MG63 (cell line): ENCODE measurements at regions not wholly inside any gene's neighbourhood (a gene's known extent, or its start where the extent isn't known, plus 50 kb on each side); places are given as distances from the start of the nearest gene placed in this dataset.
"Not testable (repeated sequence)": the region's sequence is repeated elsewhere in the genome, so short reads cannot be mapped to it uniquely, and the experiment has no call there.

Source experiments
- DNase-seq: peaks from one replicate; pipeline ENCODE4 v3.0.0-alpha.2; 2020
- H3K27me3 ChIP-seq: fragments of 250-450 bp; sonication (Bioruptor Pico); 2 replicates; pipeline ENCODE4 v1.5.1; 2020; ENCODE audit warnings: mild to moderate bottlenecking, moderate library complexity
- H3K36me3 ChIP-seq: fragments of 250-450 bp; sonication (Bioruptor Pico); 2 replicates; pipeline ENCODE4 v1.5.1; 2020; ENCODE audit warnings: mild to moderate bottlenecking, moderate library complexity
- H3K4me3 ChIP-seq: fragments of 250-450 bp; sonication (Bioruptor Pico); 2 replicates; pipeline ENCODE4 v1.5.1; 2020; ENCODE audit warnings: mild to moderate bottlenecking, moderate library complexity
- H3K9me3 ChIP-seq: fragments of 250-450 bp; sonication (Bioruptor Pico); 2 replicates; pipeline ENCODE4 v1.5.1; 2020; ENCODE audit warnings: mild to moderate bottlenecking, moderate library complexity

- Histone ChIP-seq H3K36me3 (no peaks in the 10 kb centered on the region), H3K27me3 (no peaks in the 10 kb centered on the region), H3K4me3 (no peak overlapping the region), H3K9me3 (no peaks in the 10 kb centered on the region)
- DNase-seq, result peak; percentile 37
These were observed 560.0 kb downstream of the TBC1D32 start for GRCh38 chr6:120774275-120774674.

GRCh38 chr6:120771019-120771418 is 563.3 kb downstream of the TBC1D32 start:
- no peaks in the 10 kb centered on the region for H3K36me3 ChIP-seq
- no peak for DNase-seq
- no peaks in the 10 kb centered on the region for H3K27me3 ChIP-seq
- H3K9me3 ChIP-seq, result no peaks in the 10 kb centered on the region
- no peak overlapping the region for H3K4me3 ChIP-seq

- no peak for DNase-seq
- H3K4me3 ChIP-seq, result no peak overlapping the region
- no peaks in the 10 kb centered on the region for H3K9me3 ChIP-seq
- no peaks in the 10 kb centered on the region for H3K36me3 ChIP-seq
- 0 out of 2 replicates have a peak, but pooled peaks cover 4% of the 10 kb centered on the region for H3K27me3 ChIP-seq
These were observed 570.0 kb downstream of the TBC1D32 start for GRCh38 chr6:120764312-120764711.

GRCh38 chr6:120759570-120759969 is 574.7 kb downstream of the TBC1D32 start:
- Histone ChIP-seq H3K27me3 (0 out of 2 replicates have a peak, but pooled peaks cover 4% of the 10 kb centered on the region), H3K4me3 (no peak overlapping the region), H3K36me3 (no peaks in the 10 kb centered on the region), H3K9me3 (no peaks in the 10 kb centered on the region)
- DNase-seq, result no peak

- H3K27me3 ChIP-seq, DNase-seq, H3K36me3 ChIP-seq, H3K9me3 ChIP-seq, H3K4me3 ChIP-seq: not testable (repeated sequence)
These were observed 585.7 kb downstream of the TBC1D32 start for GRCh38 chr6:120748574-120748973.

- no peak for DNase-seq
- Histone ChIP-seq H3K36me3 (no peaks in the 10 kb centered on the region), H3K27me3 (no peaks in the 10 kb centered on the region), H3K4me3 (no peak overlapping the region), H3K9me3 (no peaks in the 10 kb centered on the region)
These were observed 597.5 kb downstream of the TBC1D32 start for GRCh38 chr6:120736740-120737139.

GRCh38 chr6:120735641-120736040 is 598.6 kb downstream of the TBC1D32 start:
- no peak overlapping the region for H3K4me3 ChIP-seq
- H3K27me3 ChIP-seq, result no peaks in the 10 kb centered on the region
- no peaks in the 10 kb centered on the region for H3K9me3 ChIP-seq
- no peak for DNase-seq
- H3K36me3 ChIP-seq, result no peaks in the 10 kb centered on the region

- DNase-seq, result no peak
- H3K4me3 ChIP-seq, result no peak overlapping the region
- no peaks in the 10 kb centered on the region for H3K9me3 ChIP-seq
These were observed 623.0 kb downstream of the TBC1D32 start for GRCh38 chr6:120711255-120711654.

GRCh38 chr6:120700001-120700400 is 634.3 kb downstream of the TBC1D32 start:
- Histone ChIP-seq H3K27me3 (no peaks in the 10 kb centered on the region), H3K36me3 (no peaks in the 10 kb centered on the region), H3K4me3 (no peak overlapping the region), H3K9me3 (no peaks in the 10 kb centered on the region)
- no peak for DNase-seq

More at GRCh38 chr6:120711255-120711654, 623.0 kb downstream of the TBC1D32 start:
- Histone ChIP-seq H3K27me3 (no peaks in the 10 kb centered on the region), H3K36me3 (no peaks in the 10 kb centered on the region)

- DNase-seq, result no peak
- Histone ChIP-seq H3K9me3 (no peaks in the 10 kb centered on the region), H3K27me3 (no peaks in the 10 kb centered on the region), H3K36me3 (no peaks in the 10 kb centered on the region), H3K4me3 (no peak overlapping the region)
These were observed 647.8 kb downstream of the TBC1D32 start for GRCh38 chr6:120686492-120686891.

GRCh38 chr6:120682145-120682544 is 652.1 kb downstream of the TBC1D32 start:
- H3K36me3 ChIP-seq, result no peaks in the 10 kb centered on the region
- no peak overlapping the region for H3K4me3 ChIP-seq
- no peak for DNase-seq
- no peaks in the 10 kb centered on the region for H3K27me3 ChIP-seq
- no peaks in the 10 kb centered on the region for H3K9me3 ChIP-seq

- no peaks in the 10 kb centered on the region for H3K9me3 ChIP-seq
- H3K36me3 ChIP-seq, result no peaks in the 10 kb centered on the region
- DNase-seq, result no peak
- no peak overlapping the region for H3K4me3 ChIP-seq
- H3K27me3 ChIP-seq, result no peaks in the 10 kb centered on the region
These were observed 653.1 kb downstream of the TBC1D32 start for GRCh38 chr6:120681204-120681603.

- Histone ChIP-seq H3K4me3 (no peak overlapping the region), H3K36me3 (no peaks in the 10 kb centered on the region), H3K27me3 (no peaks in the 10 kb centered on the region), H3K9me3 (no peaks in the 10 kb centered on the region)
- DNase-seq, result no peak
These were observed 658.4 kb downstream of the TBC1D32 start for GRCh38 chr6:120675886-120676285.

GRCh38 chr6:120671519-120671918 is 662.8 kb downstream of the TBC1D32 start:
- no peak for DNase-seq
- Histone ChIP-seq H3K4me3 (no peak overlapping the region), H3K9me3 (no peaks in the 10 kb centered on the region), H3K36me3 (no peaks in the 10 kb centered on the region), H3K27me3 (no peaks in the 10 kb centered on the region)

- H3K9me3 ChIP-seq, result no peaks in the 10 kb centered on the region
- DNase-seq, result no peak
- no peaks in the 10 kb centered on the region for H3K36me3 ChIP-seq
- H3K4me3 ChIP-seq, result no peak overlapping the region
- H3K27me3 ChIP-seq, result no peaks in the 10 kb centered on the region
These were observed 681.8 kb downstream of the TBC1D32 start for GRCh38 chr6:120652506-120652905.

- H3K27me3 ChIP-seq, result no peaks in the 10 kb centered on the region
- no peaks in the 10 kb centered on the region for H3K36me3 ChIP-seq
- H3K9me3 ChIP-seq, result no peaks in the 10 kb centered on the region
- no peak overlapping the region for H3K4me3 ChIP-seq
- DNase-seq, result no peak
These were observed 685.6 kb downstream of the TBC1D32 start for GRCh38 chr6:120648713-120649112.

- H3K9me3 ChIP-seq, result no peaks in the 10 kb centered on the region
- H3K36me3 ChIP-seq, result no peaks in the 10 kb centered on the region
- no peak for DNase-seq
- H3K27me3 ChIP-seq, result no peaks in the 10 kb centered on the region
- no peak overlapping the region for H3K4me3 ChIP-seq
These were observed 688.2 kb downstream of the TBC1D32 start for GRCh38 chr6:120646101-120646500.

GRCh38 chr6:120632975-120633374 is 701.3 kb downstream of the TBC1D32 start:
- no peak for DNase-seq
- Histone ChIP-seq H3K9me3 (no peaks in the 10 kb centered on the region), H3K36me3 (no peaks in the 10 kb centered on the region), H3K4me3 (no peak overlapping the region), H3K27me3 (no peaks in the 10 kb centered on the region)

- no peak overlapping the region for H3K4me3 ChIP-seq
- H3K27me3 ChIP-seq, result no peaks in the 10 kb centered on the region
- no peaks in the 10 kb centered on the region for H3K36me3 ChIP-seq
- H3K9me3 ChIP-seq, result no peaks in the 10 kb centered on the region
- no peak for DNase-seq
These were observed 706.7 kb downstream of the TBC1D32 start for GRCh38 chr6:120627612-120628011.
